ENCODE measurements at regions not wholly inside any gene's neighbourhood (a gene's known extent, or its start where the extent isn't known, plus 50 kb on each side); places are given as distances from the start of the nearest gene placed in this dataset.
"Not testable (repeated sequence)": the region's sequence is repeated elsewhere in the genome, so short reads cannot be mapped to it uniquely, and the experiment has no call there.

DNA sequence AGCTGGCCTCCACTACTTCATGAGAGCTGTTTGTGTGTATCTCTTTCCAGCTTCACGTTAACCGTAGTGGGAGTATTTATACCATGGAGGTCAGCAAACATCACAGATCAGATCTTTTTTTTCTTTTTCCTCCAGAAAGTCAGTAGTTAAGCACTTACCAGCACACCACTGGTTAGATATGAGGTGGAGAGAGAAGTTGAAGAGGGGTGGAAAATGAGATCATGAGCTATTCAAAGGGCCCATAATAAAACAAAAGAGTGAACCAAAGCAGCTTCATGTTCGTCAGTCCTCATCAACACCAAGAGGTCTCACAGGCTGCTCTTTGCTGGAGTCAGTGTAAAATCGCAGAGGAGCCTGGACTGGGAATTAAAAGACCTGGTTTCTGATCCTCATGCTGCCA lies 125.1 kb upstream of the SGK1 start:
- DNase-seq: no peak

DNA sequence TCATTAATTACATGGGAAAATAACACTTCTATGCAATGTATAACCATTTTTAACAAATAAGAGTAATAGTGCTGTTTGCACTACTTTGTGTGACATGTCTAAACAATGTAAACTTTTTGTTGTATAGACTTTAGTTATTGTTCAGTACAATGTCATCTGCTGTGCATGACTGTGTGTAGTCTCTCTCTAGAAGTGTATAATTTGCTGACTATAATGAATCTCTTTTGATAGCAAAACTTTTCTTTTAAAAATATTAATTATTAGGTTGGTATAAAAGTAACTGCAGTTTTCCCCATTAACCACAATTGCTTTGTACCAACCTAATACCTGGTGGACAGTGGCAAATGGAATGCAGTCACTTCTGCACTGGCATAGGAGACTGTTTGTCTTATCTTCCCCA lies 124.2 kb upstream of the SGK1 start:
- no peak for DNase-seq

DNA sequence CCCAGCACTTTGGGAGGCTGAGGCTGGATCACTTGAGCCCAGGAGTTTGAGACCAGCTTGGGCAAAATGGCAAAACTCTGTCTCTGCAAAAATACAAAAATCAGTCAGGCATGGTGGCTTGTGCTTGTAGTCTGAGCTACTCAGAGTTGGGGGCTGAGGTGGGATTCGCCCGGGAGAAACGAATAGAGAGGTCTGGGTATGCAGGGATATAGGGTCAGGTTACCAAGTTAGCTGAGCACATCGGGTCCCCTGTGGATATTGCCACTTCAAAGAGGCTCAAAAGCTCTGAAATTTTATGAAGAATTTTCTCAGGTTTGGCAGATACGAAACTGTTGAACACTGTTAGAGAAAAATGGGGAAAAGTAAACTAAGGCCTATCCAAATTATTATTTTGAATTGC lies 120.9 kb upstream of the SGK1 start:
- DNase-seq: no peak

DNA sequence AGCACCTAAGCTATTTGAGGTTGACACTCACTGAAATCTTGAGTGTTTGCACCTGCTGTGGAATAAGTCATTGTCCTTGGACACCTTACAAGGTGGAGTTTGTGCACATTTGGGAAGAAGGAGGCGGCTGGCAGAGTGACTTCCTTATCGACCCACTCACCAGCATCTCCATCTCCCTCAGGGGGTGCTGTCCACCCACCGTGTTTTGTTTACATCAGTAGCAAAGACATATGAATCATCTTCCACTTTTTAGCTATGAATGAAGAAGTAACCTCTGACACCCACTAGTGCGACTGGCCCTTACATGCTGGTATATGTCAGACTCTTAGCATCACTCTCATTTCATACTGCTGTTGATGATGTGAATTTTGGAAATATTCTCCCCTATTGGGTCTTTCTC lies 119.5 kb upstream of the SGK1 start:
- DNase-seq: peak; percentile 72

DNA sequence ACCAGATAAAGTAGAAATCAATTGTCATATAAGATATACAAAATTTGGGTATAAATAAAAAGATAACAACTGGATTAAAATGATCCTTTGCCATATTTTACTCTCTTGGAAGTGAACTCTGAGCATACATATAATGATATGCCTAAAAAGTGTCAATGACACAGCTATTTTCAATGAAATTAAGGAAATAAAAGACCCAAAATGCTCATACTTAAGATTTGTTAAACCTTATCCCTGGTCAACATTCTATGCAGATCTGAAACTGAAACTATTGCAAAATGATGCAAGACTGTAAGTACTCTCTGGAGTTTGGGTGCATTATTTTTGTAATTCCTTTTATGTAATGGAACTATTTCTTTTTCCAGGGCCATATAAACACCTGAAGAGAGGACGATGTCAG lies 119.0 kb upstream of the SGK1 start:
- DNase-seq: peak; percentile 34

DNA sequence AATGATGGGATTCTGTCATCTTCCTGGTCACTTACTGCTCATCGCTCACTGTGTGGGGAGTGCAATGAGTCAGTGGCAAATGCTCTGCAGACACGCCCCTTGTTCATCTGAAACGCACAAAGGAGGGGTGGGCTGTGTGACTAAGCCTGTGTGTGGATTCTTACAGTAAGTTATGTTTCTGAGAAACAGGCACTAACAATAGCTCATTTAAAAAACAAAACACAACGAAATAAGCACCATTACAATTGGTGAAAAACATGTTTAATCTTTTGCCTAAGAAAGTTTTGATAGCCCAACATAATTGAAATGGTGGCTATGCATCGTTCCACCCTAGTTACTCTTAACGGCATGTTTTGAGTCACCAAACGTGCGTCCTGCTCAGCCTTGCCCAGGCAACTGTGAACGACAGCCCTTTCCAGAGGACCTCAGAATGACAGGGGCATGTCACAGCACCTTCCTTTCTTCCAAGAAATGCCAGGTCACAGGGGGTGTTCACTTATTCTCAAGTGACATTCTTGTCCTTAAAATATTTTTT lies 118.4 kb upstream of the SGK1 start:
- DNase-seq: peak; percentile 96

DNA sequence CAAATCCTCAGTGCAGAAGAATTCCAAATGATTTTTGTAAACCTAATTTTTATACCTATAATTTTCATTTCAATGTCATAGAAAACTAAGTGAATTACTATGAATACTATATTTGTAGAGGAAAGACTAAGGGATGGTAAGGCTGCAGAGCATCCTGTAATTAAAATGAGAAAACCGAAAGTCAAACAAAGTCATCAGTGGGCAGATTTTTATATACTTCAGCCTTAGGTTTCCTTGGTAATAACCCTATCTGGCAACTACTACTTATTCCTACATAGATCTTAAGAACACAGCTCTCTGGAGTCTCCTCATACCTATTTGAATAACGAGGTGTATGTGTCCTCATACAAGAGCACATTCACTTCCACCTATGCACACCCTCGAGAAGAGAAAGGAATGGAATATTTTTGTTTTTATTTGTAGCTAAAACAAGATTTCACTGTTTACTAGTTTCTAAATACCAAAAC lies 117.9 kb upstream of the SGK1 start:
- no peak for DNase-seq

DNA sequence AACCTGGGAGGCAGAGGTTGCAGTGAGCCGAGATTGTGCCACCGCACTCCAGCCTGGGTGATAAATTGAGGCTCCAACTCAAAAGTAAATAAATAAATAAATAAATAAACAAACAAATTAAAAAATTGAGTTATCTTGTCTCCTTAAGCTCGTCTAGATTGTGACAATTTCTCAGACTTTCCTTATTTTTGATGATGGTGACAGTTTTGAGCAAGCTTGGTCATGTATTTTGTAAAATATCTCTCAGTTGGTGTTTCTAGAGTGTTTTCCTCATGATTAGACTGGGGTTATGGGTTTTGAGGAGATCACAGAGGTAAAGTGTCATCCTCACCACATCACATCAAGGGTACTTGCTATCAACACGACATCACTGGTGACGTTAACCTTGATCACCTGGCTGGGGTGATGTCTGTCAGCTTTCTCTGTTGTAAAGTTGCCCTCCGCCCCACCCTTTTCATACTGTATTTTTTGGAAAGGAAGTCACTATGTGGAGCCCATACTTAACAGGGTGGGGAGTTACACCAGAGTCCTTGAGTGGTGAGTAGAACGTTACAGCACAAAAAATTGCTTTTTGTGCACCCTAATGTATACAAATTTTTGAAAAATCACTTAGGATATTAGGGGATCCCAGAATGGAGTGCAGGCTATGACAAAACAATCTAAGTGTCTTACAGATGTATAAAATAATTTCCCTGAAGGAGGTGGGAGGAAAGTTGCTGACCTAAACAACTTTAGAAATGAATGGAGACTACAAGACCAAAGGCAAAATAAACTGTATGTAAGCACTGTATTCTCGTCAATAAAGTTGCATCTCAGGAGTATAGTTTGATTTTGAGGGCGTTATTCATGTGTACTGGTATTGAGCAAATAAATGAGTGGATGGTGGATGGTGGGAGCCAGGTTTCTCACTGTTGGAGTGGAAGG lies 116.4 kb upstream of the SGK1 start:
- no peak for DNase-seq

DNA sequence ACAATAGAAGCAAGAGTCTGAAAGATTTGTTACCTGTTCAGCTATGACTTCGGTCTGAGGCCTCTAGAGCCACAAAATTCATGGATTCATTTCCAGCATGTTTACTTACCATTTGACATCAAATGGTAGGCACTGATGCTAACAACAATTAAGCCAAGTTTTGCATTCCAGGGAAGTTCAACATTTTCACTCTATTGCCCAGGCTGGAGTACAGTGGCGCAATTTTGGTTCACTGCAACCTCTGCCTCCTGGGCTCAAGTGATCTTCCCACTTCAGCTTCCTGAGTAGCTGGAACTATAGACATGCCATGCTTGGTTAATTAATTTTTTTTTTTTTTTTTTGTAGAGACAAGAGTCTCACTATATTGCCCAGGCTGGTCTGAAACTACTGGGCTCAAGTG lies 114.1 kb upstream of the SGK1 start:
- DNase-seq: peak; percentile 25

DNA sequence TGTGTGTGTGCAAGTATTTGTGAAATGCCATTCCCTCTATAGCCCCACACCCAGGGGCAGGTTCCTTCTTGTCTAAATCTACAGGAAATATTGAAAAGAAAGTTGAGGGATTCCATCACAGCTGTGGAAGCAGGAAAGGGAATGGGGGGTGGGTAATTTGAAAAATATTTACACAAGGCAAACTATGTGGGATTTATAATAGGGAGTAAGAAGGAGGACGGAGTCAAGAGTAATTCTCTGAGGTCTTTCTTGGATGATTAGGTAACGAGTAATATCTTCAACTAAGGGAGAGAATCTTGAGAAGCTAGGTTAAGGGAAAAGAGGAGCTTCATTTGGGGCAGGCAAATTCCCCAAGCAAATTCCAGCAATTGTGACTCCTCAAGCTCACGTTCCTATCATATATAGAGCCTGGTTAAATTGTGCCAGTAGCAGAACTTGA lies 113.5 kb upstream of the SGK1 start:
- peak; percentile 61 for DNase-seq

DNA sequence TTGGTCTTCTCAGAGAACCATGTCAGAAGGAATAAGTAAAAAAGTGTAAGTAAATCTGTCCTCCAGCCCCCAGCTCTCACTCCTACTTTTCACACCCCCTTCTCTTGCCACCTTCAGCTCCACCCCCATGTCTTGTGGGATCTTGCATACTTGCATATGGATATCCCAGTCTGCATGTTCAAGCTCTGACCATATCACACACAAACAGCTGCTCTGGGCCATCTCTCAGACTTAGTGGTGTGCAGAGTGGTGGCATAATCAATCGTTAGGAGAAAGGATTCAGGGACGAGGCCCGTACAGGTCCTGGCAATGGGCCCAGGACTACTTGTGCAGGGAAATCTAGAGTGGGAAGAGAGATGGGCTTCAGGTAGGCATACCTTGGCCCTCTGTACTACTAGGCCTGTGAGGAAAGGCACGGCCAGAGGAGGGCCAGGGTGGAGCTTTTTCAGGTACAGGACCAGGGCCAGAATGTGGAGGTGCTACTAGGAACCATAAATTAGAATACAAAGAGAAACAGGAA lies 112.0 kb upstream of the SGK1 start:
- no peak for DNase-seq

DNA sequence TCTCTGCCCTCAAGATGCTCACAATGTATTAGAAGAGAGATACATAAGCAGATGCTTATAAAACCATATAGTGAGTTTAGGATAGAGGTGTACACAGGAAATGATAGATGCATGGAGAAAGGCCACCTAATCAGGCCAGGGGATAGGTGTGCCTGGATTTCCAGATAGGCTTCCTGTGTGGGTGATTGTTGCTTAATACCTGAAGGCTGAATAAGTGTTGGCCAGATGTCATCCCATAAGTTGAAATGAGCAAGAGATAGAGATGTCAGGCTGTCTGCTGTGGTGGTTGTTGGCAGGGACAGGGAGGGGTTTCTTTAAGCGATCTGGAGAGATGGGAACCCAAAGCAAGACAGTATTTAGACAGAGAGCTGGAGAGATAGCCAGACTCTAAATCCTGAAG lies 109.8 kb upstream of the SGK1 start:
- DNase-seq: no peak

DNA sequence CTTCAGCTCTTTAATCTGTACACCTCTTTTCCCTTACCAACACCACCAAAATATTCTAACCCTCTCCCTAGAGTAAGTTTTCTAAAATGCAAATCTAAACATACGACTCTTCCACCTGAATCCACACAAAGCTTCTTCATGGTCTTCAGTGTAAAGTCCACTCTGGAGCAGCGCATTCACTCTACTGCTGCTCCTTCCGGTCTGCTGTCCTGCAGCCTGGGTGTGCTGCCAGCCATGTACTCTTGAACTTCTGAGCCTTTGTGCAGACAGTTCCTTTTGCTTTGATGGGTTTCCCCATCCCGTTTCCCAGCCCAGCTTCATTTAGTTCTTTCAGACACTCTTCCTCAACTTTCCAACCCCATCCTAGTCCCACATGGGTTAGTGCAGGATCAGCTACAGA lies 108.7 kb upstream of the SGK1 start:
- DNase-seq: no peak

DNA sequence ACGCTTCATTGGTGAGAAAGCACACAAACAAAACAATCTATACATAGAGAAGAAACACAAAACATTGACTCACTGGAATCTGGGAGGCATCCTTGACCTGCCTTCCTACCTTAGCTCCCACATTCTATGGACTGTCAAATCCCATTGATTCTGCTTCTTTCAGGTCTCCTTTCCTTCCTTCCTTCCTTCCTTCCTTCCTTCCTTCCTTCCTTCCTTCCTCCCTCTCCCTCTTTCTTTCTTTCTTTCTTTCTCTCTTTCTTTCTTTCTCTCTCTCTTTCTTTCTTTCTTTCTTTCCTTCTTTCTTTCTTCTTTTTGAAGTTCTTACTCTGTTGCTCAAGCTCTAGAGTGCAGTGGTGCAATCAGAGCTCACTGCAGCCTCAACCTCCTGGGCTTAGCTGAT lies 108.0 kb upstream of the SGK1 start:
- not testable (repeated sequence) for DNase-seq

DNA sequence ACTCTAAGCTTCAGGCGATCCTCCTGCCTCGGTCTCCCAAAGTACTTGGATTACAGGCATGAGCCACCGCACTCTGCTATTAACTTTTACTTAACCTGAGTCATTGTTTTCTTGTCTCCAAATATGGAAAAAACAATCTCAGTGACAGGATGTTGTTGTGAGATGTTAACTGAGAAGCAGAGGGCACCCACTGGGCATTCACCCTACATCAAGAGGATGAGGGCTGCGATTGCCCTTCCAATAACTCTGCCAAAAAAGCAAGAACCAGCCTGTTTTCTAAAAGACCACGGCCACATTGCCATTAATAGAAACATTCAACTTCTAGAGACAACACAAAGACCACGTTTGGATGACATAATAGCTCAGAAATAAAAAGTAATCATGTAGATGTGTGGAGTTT lies 107.6 kb upstream of the SGK1 start:
- no peak for DNase-seq

DNA sequence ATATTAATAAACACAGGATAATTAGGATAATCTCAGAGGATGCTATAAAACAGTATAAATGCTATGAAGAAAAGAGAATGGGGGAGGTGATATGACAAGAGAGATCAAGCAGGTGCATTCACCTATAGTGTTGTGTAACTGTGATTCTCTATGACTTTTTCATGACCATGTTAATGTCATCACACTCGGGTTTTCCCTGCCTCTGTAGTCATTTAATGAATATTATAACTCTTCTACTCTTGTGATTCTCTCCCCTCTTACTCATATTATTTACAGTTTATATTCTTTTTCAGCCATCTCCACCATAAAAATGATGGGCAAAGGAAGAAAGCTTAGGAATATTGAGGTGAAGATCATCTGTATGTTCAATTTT lies 106.9 kb upstream of the SGK1 start:
- no peak for DNase-seq

DNA sequence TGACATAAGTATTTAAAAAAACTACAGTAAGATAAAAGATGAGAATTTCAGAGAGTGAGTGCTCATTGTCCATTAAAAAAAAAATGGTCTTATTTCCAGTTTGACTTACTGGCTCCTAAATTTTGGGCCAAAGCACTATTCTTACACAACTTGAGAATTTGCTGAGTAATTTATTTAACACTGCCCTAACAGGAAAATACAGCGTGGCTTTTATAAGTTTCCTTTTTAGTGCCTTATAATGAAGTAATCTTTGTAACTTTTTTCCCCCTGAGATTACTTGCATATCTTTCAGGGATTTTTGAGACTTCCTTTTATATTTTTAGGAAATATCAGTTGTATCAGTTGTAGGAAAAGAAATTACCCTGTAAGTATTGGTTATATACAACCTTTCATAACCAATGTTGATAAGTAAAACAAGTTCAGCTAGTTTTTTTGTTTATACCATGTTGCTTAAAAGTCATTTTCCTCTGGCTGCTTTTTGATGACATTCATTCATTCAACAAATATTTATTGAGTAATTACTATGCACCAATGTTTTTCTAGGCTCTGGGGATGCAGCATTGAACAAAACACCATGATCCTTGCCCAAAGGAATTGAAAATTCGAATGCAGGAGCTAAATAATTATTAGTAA lies 106.4 kb upstream of the SGK1 start:
- DNase-seq: no peak

DNA sequence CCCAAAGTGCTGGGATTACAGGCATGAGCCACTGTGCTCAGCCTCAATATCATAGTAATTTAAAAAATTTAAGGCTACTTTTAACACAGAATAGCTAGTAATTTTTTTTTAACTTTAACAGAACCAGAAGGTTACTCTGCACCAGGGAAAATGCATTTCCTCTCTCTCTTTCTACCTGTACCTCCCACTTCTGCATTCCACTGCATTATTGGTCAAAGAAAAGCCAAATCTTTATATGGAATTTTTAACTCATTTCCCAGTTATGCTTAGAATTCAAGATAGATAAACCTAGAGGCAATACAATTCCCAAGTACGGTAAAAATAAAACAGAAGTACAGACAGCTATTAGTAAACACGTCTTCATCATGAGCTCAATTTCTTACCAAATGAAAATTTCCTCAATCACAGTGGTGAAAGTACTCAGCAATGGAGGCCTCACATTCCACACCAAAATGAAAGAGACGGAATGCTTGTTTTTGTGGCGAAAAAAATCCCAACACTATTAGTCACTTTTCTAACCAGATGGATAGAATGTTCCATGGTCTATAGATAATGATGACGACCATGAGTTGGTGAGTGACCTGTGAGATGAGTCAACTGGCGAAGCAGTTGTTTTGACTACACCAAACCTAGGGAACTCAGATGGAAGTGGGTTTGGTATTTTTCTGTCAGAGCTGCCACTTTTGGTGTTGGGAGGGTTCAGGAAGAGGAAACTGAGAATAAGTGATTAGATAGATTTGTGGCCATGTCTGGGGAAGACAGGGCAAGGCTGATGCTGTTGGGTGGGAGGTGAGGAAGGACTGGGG lies 104.7 kb upstream of the SGK1 start:
- peak; percentile 98 for DNase-seq

DNA sequence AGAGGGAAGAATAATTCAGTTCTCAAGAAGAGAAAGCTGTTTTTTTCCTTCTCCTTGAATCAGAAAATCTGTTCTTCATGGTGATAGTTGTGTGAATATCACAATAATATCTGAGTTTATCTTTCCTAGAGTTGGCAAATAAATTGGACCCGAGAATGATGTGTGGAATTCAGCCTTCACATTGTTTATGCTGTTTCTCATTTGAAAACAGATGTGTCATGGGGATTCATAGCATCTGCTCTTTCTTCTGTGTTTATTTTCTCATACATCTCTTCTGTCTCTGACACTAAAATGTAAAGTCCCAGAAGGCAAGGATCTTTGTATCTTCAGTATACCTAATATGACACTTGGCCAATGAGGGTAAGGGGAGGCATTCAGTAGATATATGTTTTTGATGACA lies 103.6 kb upstream of the SGK1 start:
- DNase-seq: peak; percentile 66

DNA sequence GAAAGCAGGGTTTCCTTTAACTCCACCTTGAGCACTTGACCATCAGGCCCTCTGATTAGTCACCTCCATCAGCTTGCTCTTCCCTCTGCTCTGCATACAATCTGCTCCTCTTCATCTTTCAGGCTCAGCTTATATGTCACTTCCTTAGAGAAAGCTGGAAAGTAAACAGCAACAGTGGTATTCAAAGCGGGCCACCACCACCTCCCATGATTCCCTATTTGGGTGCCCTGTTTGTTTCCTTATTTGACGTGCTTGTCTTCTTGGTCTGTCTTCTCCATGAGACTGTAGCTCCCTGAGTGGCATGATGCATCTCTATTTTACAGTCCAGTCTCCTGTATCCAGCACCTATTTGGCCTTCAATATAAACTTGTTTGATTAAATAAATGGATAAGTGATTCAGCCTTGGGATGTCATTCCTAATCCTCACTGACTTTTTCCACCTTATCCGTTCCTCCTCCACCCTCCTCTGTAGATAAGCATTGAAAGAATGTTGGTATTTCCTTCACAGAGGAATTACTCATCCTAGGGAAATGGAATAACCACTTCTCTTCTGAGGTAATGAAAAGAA lies 102.8 kb upstream of the SGK1 start:
- DNase-seq: peak; percentile 91

DNA sequence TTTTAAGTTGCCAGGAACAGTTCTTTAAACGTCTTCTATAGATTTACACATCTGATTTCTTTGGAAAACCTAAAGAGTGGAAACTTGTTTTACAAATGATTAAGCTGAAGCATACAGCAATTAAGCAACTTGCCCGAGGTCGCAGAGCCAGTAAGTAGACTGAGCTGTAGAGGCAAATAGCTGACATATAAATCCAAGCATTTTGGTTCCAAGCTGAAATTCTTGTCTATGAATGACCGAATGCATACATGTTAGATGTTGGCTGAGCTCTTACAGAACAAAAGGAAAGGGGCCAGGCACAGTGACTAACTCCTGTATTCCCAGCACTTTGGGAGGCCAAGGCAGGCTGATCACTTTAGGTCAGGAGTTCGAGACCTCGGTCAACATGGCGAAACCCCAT lies 101.8 kb upstream of the SGK1 start:
- no peak for DNase-seq

DNA sequence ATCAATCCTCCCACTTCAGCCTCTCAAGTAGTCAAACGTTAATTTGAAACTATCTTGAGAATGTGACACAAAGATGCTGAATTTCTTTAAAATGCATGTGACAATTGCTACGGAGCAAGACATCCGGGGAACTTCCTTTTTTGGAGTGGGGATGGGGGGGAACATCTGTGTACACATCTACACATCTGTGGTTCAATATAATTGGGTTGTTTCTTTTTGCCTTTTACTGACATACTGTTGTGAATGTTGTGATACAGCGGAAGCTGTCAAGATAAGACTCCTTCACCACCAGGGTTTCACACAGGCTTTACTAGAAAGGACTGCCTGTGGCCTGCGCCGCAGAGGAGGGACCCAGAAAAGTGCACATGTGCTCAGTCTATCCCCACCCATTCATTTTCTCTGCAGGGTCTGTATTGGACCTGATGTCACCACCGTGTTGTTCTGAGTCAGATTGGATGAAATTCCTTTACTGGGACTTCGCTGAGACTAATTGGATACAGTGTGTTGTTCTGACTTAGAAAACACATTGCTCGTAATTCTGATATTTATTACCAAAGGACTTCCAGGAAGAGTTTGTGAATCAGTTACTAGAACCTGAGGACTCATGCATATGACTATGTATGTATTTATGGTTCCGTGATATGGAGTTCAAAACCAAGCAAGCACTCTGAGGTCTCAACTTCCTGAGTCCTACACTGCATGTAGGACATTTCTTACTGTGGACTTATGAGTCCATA lies 98.7 kb upstream of the SGK1 start:
- DNase-seq: peak; percentile 86

Data from EL (cell line).